SU-DHL-6 (cell line): ENCODE measurements at regions not wholly inside any gene's neighbourhood (a gene's known extent, or its start where the extent isn't known, plus 50 kb on each side); places are given as distances from the start of the nearest gene placed in this dataset.

Experiments used
- EZH2phosphoT487 ChIP-seq: fragments of 200-600 bp; sonication (generic), shearing (Covaris generic); conservative IDR thresholded peaks from 2 replicates; pipeline ENCODE4 v1.6.1; 2018; ENCODE audit warnings: mild to moderate bottlenecking, antibody characterized with exemption, low read length, moderate library complexity, mixed read lengths
- TF ChIP-seq, protein P1 (sequence below): fragments of 200-600 bp; sonication (generic); IDR thresholded peaks from one replicate; pipeline ENCODE4 v1.5.1; 2017; ENCODE audit warnings: antibody characterized with exemption, mild to moderate bottlenecking, low read length, moderate library complexity; ENCODE audit not compliant: insufficient read depth, poor library complexity, severe bottlenecking

- TF ChIP-seq, protein P1, sequence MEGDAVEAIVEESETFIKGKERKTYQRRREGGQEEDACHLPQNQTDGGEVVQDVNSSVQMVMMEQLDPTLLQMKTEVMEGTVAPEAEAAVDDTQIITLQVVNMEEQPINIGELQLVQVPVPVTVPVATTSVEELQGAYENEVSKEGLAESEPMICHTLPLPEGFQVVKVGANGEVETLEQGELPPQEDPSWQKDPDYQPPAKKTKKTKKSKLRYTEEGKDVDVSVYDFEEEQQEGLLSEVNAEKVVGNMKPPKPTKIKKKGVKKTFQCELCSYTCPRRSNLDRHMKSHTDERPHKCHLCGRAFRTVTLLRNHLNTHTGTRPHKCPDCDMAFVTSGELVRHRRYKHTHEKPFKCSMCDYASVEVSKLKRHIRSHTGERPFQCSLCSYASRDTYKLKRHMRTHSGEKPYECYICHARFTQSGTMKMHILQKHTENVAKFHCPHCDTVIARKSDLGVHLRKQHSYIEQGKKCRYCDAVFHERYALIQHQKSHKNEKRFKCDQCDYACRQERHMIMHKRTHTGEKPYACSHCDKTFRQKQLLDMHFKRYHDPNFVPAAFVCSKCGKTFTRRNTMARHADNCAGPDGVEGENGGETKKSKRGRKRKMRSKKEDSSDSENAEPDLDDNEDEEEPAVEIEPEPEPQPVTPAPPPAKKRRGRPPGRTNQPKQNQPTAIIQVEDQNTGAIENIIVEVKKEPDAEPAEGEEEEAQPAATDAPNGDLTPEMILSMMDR, result no peak
- no peak for TF ChIP-seq EZH2phosphoT487
Measured at GRCh38 chr5:74465724-74466123, 174.8 kb downstream of the ENC1 start.
